NCI-H82 treated with DMSO at 0.1 percent for 48 hours (cell line): ENCODE measurements at regions not wholly inside any gene's neighbourhood (a gene's known extent, or its start where the extent isn't known, plus 50 kb on each side); places are given as distances from the start of the nearest gene placed in this dataset.
"Not testable (repeated sequence)": the region's sequence is repeated elsewhere in the genome, so short reads cannot be mapped to it uniquely, and the experiment has no call there.

Experiments
- DNase-seq: peaks from one replicate; lab custom pipeline; 2025; ENCODE audit not compliant: unreplicated experiment; lab: John Stamatoyannopoulos, UW

- DNase-seq, result no peak
These were observed 136.1 kb upstream of the MYO3A start for GRCh38 chr10:25797888-25798429.

GRCh38 chr10:25804505-25804904 lies 129.5 kb upstream of the MYO3A start:
- DNase-seq, result no peak

DNA sequence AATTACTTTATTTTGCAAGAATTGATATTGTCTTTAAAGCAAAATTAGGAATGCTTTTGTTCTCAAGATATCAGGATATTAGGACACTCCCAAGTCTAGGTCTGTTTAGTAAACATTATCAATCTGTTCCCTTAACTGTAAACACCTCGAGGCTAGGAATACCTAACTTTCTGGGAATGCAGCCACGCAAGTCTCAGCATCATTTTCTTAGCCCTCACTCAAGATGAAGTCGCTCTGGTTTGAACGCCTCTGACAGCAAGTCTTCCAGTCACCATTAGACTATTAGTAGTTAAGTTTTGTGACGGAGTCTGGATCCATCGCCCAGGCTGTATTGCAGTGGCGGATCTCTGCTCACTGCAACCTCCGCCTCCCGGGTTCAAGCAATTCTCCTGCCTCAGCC lies 128.0 kb upstream of the MYO3A start:
- DNase-seq, result no peak

- no peak for DNase-seq
These were observed 125.7 kb upstream of the MYO3A start for GRCh38 chr10:25808372-25808771.

DNA sequence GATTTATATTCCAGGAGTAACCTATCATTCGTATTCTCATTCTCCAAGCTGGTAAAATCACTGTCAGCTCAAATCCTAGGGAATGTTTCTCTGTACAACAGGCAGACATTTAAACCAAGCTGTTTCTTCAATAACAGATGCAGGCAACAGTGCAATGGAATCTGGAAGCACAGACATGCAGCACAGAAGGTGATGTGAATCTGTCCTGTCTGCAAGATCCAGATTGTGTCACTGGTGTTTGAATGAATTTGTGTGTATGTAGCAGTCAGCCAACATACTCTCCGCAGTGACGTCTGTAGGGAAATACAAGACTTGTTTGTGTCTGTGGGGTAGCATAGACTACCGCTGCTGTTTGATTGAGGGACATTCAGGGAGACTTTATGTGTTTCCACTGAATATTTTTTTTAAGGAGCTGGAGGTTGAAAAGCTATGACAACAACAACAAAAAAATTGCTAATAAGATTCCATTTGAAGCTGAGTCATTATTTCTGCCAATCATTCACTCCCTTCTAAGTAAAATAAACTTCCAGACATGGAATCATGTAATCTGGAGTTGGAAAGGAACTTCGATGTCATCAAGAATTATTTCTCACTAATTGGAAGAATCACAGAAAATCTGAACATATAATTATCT lies 122.9 kb upstream of the MYO3A start:
- DNase-seq, result no peak

- no peak for DNase-seq
These were observed 120.5 kb upstream of the MYO3A start for GRCh38 chr10:25813511-25813910.

- no peak for DNase-seq
These were observed 118.8 kb upstream of the MYO3A start for GRCh38 chr10:25815236-25815635.

DNA sequence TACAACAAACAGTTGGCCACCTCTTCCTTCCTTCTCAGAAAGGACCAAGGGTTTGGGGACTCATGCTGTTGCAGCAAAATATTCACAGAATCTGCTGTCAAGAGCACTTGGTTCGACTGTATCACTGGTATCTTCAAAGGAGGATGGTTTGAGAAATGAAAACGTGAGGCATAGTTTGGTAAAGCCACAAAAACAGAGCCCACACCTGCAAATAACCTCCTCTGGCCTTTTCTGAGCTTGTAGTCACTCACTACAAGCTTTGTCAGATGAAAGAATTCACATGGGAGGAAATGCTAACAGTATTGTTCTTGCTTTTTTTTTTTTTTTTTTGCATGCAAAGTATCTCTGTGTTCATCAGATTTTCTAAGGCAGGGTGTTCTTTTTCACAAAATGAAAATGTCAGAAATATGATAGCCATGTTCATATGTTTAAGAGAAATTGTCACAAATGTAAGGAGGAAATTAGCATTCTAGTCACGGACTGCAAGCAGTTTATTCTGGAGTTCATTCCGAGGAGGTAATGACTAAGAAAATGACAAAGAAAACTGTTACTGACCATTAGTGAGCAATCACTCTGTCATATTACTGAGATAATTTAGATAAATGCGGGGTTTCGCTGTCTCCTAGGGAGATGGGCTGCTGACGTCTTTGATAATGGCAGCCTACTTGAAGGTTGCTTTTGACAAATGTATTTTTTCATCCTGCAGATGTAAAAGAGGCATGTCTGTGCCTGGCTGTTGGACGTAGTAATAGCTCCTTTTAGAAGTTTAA lies 117.8 kb upstream of the MYO3A start:
- no peak for DNase-seq

DNA sequence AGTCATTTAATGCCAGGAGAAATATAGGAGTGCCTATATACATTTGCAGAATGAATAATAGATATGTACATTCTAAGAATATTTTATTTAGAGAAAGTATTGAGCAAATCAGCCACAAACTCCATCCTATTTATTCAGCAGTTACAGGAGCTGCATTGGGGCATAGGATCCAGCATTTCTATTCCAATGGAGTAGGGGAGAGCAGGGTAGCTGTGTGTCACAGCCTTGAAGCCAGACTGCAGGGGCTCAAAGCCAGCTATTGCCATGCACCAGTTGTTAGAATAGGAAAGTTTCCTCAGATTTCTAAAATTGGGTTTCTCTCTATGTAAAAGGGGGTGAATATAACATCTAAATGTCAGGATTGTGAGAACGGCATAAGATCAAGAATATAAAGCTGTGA lies 116.8 kb upstream of the MYO3A start:
- DNase-seq, result no peak

GRCh38 chr10:25818751-25819150 lies 115.3 kb upstream of the MYO3A start:
- no peak for DNase-seq

- no peak for DNase-seq
These were observed 113.6 kb upstream of the MYO3A start for GRCh38 chr10:25820472-25820871.

GRCh38 chr10:25820874-25821273 lies 113.2 kb upstream of the MYO3A start:
- no peak for DNase-seq

- no peak for DNase-seq
These were observed 110.0 kb upstream of the MYO3A start for GRCh38 chr10:25824050-25824449.

GRCh38 chr10:25828475-25828874 lies 105.6 kb upstream of the MYO3A start:
- peak; percentile 51 for DNase-seq

DNA sequence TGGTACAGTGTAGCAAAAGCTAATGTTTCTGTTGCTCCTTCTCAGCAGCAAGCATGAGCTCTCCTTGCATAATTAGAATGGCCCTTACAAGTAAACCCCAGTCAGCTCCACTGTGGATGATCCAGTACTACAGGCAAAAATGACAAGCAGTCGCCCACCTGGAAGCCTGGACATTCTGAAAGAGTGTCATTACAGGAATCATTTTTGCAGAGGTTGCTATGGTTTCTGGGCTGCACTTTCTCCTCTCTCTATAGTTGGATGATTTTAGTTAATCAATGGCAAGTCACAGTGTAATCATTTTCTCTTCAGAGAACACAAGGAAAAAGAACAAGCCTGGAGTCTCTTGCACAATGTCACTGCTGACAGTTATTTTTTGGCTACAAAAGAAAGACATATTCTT lies 102.9 kb upstream of the MYO3A start:
- DNase-seq, result no peak

GRCh38 chr10:25839683-25840082 lies 94.3 kb upstream of the MYO3A start:
- no peak for DNase-seq

GRCh38 chr10:25840875-25841274 lies 93.2 kb upstream of the MYO3A start:
- not testable (repeated sequence) for DNase-seq

GRCh38 chr10:25842146-25842545 lies 91.9 kb upstream of the MYO3A start:
- DNase-seq, result no peak

DNA sequence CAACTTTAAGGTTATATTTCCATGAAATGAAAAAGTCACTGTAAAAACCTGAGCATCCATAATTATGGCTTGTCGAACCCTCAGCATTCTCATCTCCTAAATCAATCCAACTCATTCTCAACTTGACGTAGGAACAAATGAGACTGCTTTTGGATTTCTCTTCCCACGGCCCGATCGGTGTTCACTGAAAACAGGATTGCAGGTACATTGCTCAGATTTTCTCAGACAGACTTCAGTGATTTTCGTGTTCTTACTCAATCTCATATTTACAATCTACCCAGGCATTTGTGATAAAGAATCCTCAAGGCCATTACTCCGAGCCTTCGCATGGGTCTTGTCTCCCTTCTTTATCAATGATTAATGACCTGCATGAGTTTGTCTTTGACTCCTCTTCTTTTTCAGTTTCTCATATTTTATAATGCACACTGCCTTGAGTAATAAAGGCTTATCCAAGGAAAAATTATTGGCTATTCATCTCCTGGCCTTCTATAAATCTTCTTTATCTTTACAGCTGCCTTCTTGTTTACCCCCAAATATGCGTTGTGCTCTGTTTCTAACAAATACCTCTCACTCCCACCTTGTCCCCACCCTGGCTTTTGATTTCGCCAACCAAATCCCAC lies 90.4 kb upstream of the MYO3A start:
- no peak for DNase-seq

DNA sequence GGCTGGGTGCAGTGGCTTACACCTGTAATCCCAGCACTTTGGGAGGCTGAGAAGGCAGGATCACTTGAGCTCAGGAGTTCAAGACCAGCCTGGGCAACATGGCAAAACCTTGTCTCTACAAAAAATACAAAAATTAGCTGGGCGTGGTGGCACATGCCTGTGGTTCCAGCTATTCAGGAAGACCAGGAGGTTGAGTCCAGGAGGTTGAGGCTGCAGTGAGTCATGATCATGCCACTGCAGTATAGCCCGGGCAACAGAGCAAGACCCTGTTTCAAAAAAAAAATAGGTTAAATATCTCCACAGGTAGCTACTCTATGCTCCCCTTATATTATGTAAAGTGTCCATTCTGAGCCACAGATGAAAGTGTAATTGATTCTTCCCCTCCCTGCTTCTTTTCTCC lies 89.3 kb upstream of the MYO3A start:
- DNase-seq, result not testable (repeated sequence)

- no peak for DNase-seq
These were observed 84.8 kb upstream of the MYO3A start for GRCh38 chr10:25849268-25849667.

GRCh38 chr10:25849988-25850387 lies 84.0 kb upstream of the MYO3A start:
- DNase-seq, result no peak
